ENCODE measurements at regions not wholly inside any gene's neighbourhood (a gene's known extent, or its start where the extent isn't known, plus 50 kb on each side); places are given as distances from the start of the nearest gene placed in this dataset.

DNA sequence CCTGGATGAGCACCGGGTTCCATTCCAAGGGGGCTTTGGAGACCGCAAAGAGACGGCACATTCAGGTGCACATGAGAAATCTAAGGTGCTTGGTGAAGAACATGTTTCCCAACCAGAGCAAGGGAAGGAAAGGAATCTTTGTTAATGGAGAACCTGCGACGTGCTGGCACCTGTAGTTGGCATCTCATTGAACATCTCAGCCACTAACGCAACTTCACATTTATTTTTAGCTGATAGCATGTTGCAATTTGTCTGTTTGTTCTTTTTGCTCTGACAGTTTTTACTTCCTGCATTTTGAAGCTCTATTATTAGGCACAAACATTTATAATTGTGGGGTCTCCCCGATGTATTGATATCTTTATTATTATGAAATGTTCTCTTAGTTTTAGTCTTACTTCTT lies 316.7 kb downstream of the TCERG1L start:
- Histone ChIP-seq H2BK120ac (ENCODE audit: low read depth, low read length) (no peak overlapping the region), H3K27ac (ENCODE audit: low read length, poor library complexity, severe bottlenecking) (no peak overlapping the region), H3K23ac (ENCODE audit: low read length in 2 of 2) (no peak overlapping the region), H2AK5ac (ENCODE audit: low read length, severe bottlenecking) (no peak overlapping the region), H4K8ac (ENCODE audit: low read length) (no peak overlapping the region), H2AFZ (ENCODE audit: low read depth, low read length) (no peak overlapping the region), H3K4me2 (ENCODE audit: low read length, poor library complexity, severe bottlenecking) (no peak overlapping the region), H2BK15ac (ENCODE audit: low read depth, poor library complexity, severe bottlenecking) (no peak overlapping the region), H3K9ac (ENCODE audit: low read length) (no peak overlapping the region), H3K18ac (ENCODE audit: low read depth in 1 of 2, low read length in 2 of 2) (no peak overlapping the region), H3K36me3 (ENCODE audit: control insufficient read depth in 1 of 2, insufficient read depth in 2 of 2, low read depth in 1 of 2, low read length in 2 of 2) (no peaks in the 10 kb centered on the region), H3K9me3 (ENCODE audit: control insufficient read depth, low read length) (no peaks in the 10 kb centered on the region), H3K79me1 (replicated peaks; ENCODE audit: low read length, poor library complexity, severe bottlenecking) (no peaks in the 10 kb centered on the region), H3K4me1 (ENCODE audit: control insufficient read depth, insufficient read depth, low read depth, low read length) (no peaks in the 10 kb centered on the region), H4K91ac (ENCODE audit: low read length) (no peak overlapping the region), H2BK12ac (ENCODE audit: low read length in 2 of 2) (no peak overlapping the region), H3K4me3 (ENCODE audit: insufficient read depth in 1 of 2, low read depth in 1 of 2, low read length in 2 of 2) (no peak overlapping the region), H2BK5ac (ENCODE audit: low read depth, low read length, poor library complexity, severe bottlenecking) (no peak overlapping the region), H3K4ac (ENCODE audit: low read depth in 1 of 2, low read length in 2 of 2) (no peak overlapping the region), H3K27me3 (ENCODE audit: control insufficient read depth in 1 of 2, insufficient read depth in 1 of 2, low read length in 2 of 2) (no peaks in the 10 kb centered on the region), H3K14ac (ENCODE audit: low read length in 2 of 2) (no peak overlapping the region)
- DNase-seq: no peak
- WGBS: 87% methylated on average over 3 of the region's 7 CpGs

DNA sequence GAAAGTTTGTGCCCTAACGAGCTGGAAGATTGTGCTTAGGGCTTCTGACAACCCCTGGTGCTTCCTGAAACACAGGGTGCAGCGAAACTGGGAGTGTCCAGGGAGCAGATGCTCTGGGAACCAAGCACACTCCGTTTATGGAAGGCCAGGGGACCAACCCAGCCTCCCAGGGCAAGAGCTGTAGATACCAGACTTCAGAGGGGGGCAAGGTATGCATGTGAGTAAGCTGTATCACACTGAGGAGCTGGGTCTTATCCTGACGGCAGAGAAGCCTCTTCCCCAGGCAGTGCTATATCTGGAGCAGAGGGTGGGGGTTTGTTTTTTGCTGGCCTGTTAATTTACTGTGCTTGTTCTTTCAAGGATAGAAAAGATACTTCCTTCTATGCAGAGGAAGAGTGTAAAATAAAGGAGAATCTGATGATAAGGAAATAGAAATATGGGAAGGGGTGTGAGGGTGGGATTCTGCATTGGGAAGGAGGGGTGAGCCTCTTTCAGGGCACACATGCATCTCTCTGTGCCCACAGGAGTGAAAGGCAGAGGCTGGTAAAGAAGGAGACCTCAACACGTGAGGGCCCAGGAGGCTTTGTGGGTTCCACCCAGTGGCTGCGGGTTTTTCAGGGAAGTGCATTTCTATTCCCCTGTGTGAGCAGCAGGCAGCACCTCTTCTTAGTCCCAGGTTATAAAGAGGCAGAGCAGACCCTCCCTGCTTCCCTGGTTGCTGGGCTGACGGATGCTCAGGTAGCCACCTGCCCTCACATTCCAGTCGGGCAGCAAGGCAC lies 314.1 kb downstream of the TCERG1L start:
- Histone ChIP-seq H3K4me3 (ENCODE audit: insufficient read depth in 1 of 2, low read depth in 1 of 2, low read length in 2 of 2) (no peak overlapping the region), H2BK15ac (ENCODE audit: low read depth, poor library complexity, severe bottlenecking) (no peak overlapping the region), H2BK12ac (ENCODE audit: low read length in 2 of 2) (no peak overlapping the region), H3K23ac (ENCODE audit: low read length in 2 of 2) (no peak overlapping the region), H3K4me1 (ENCODE audit: control insufficient read depth, insufficient read depth, low read depth, low read length) (no peaks in the 10 kb centered on the region), H4K91ac (ENCODE audit: low read length) (no peak overlapping the region), H3K27me3 (ENCODE audit: control insufficient read depth in 1 of 2, insufficient read depth in 1 of 2, low read length in 2 of 2) (no peaks in the 10 kb centered on the region), H2BK120ac (ENCODE audit: low read depth, low read length) (no peak overlapping the region), H3K9me3 (ENCODE audit: control insufficient read depth, low read length) (no peaks in the 10 kb centered on the region), H3K36me3 (ENCODE audit: control insufficient read depth in 1 of 2, insufficient read depth in 2 of 2, low read depth in 1 of 2, low read length in 2 of 2) (no peaks in the 10 kb centered on the region), H3K18ac (ENCODE audit: low read depth in 1 of 2, low read length in 2 of 2) (no peak overlapping the region), H3K4ac (ENCODE audit: low read depth in 1 of 2, low read length in 2 of 2) (no peak overlapping the region), H2AK5ac (ENCODE audit: low read length, severe bottlenecking) (no peak overlapping the region), H2BK5ac (ENCODE audit: low read depth, low read length, poor library complexity, severe bottlenecking) (no peak overlapping the region), H3K9ac (ENCODE audit: low read length) (no peak overlapping the region), H3K79me1 (replicated peaks; ENCODE audit: low read length, poor library complexity, severe bottlenecking) (no peaks in the 10 kb centered on the region), H4K8ac (ENCODE audit: low read length) (no peak overlapping the region), H3K27ac (ENCODE audit: low read length, poor library complexity, severe bottlenecking) (no peak overlapping the region), H3K14ac (ENCODE audit: low read length in 2 of 2) (no peak overlapping the region), H2AFZ (ENCODE audit: low read depth, low read length) (no peak overlapping the region), H3K4me2 (ENCODE audit: low read length, poor library complexity, severe bottlenecking) (no peak overlapping the region)
- no peak for DNase-seq
- WGBS: 59% methylated on average over 8 of the region's 8 CpGs

DNA sequence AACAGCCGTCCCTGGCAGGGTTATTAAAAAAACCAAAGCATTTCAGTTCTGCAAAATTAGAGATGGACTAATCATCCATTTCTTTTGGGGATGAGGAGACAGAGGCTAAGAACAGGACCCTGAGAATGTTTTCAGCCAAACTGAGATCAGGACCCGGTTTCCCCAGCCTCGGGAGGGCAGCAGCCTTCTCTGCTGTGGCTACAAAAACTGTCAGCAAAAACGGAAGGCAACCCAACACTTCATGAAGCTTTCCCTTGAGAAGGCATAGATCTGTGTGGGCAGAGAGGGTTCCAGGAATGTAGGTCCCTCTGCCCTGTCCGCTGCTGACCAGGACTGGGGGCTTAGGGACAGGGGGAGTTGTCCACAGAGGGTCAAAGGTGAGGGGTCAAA lies 313.5 kb downstream of the TCERG1L start:
- DNase-seq: no peak
- no peak overlapping the region for H4K91ac ChIP-seq (ENCODE audit: low read length)
- no peak overlapping the region for H3K4me2 ChIP-seq (ENCODE audit: low read length, poor library complexity, severe bottlenecking)
- no peaks in the 10 kb centered on the region for H3K79me1 ChIP-seq (replicated peaks; ENCODE audit: low read length, poor library complexity, severe bottlenecking)
- no peak overlapping the region for H2BK15ac ChIP-seq (ENCODE audit: low read depth, poor library complexity, severe bottlenecking)
- no peak overlapping the region for H3K9ac ChIP-seq (ENCODE audit: low read length)
- no peak overlapping the region for H3K4ac ChIP-seq (ENCODE audit: low read depth in 1 of 2, low read length in 2 of 2)
- H4K8ac ChIP-seq (ENCODE audit: low read length): no peak overlapping the region
- no peaks in the 10 kb centered on the region for H3K36me3 ChIP-seq (ENCODE audit: control insufficient read depth in 1 of 2, insufficient read depth in 2 of 2, low read depth in 1 of 2, low read length in 2 of 2)
- no peak overlapping the region for H2AFZ ChIP-seq (ENCODE audit: low read depth, low read length)
- no peak overlapping the region for H3K23ac ChIP-seq (ENCODE audit: low read length in 2 of 2)
- no peak overlapping the region for H2BK120ac ChIP-seq (ENCODE audit: low read depth, low read length)
- WGBS: 67% methylated on average over 5 of the region's 5 CpGs
- H3K27ac ChIP-seq (ENCODE audit: low read length, poor library complexity, severe bottlenecking): no peak overlapping the region
- H2BK12ac ChIP-seq (ENCODE audit: low read length in 2 of 2): no peak overlapping the region
- H3K14ac ChIP-seq (ENCODE audit: low read length in 2 of 2): no peak overlapping the region
- no peak overlapping the region for H3K18ac ChIP-seq (ENCODE audit: low read depth in 1 of 2, low read length in 2 of 2)
- no peak overlapping the region for H2BK5ac ChIP-seq (ENCODE audit: low read depth, low read length, poor library complexity, severe bottlenecking)
- no peaks in the 10 kb centered on the region for H3K9me3 ChIP-seq (ENCODE audit: control insufficient read depth, low read length)
- no peak overlapping the region for H3K4me3 ChIP-seq (ENCODE audit: insufficient read depth in 1 of 2, low read depth in 1 of 2, low read length in 2 of 2)
- H2AK5ac ChIP-seq (ENCODE audit: low read length, severe bottlenecking): no peak overlapping the region
- H3K4me1 ChIP-seq (ENCODE audit: control insufficient read depth, insufficient read depth, low read depth, low read length): no peaks in the 10 kb centered on the region
- no peaks in the 10 kb centered on the region for H3K27me3 ChIP-seq (ENCODE audit: control insufficient read depth in 1 of 2, insufficient read depth in 1 of 2, low read length in 2 of 2)

DNA sequence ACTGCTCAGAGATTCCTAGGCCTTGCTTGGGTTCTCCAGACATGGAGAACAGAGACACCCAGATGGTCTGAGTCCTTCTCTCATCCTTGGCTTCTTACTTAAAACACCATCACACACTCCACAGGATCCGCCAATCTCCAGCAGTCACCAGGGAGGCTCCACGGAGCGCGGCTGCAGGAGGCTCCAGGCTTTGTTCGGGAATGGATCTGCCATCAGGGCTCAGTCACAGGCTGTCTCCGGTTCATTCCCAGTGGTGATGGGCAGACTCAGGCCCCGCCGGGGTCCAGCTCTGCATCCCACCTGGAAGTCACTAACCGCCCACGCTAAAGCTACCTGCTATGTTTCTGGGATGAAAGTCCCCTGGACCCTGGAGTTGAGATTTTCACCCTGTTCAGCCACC lies 312.9 kb downstream of the TCERG1L start:
- WGBS: 92% methylated on average over 10 of the region's 10 CpGs
- Histone ChIP-seq H3K9ac (ENCODE audit: low read length) (no peak overlapping the region), H4K8ac (ENCODE audit: low read length) (no peak overlapping the region), H3K23ac (ENCODE audit: low read length in 2 of 2) (no peak overlapping the region), H3K4me3 (ENCODE audit: insufficient read depth in 1 of 2, low read depth in 1 of 2, low read length in 2 of 2) (no peak overlapping the region), H3K18ac (ENCODE audit: low read depth in 1 of 2, low read length in 2 of 2) (no peak overlapping the region), H2BK5ac (ENCODE audit: low read depth, low read length, poor library complexity, severe bottlenecking) (no peak overlapping the region), H2AFZ (ENCODE audit: low read depth, low read length) (no peak overlapping the region), H2BK15ac (ENCODE audit: low read depth, poor library complexity, severe bottlenecking) (no peak overlapping the region), H2AK5ac (ENCODE audit: low read length, severe bottlenecking) (no peak overlapping the region), H4K91ac (ENCODE audit: low read length) (no peak overlapping the region), H3K14ac (ENCODE audit: low read length in 2 of 2) (no peak overlapping the region), H3K79me1 (replicated peaks; ENCODE audit: low read length, poor library complexity, severe bottlenecking) (no peaks in the 10 kb centered on the region), H3K4me2 (ENCODE audit: low read length, poor library complexity, severe bottlenecking) (no peak overlapping the region), H2BK120ac (ENCODE audit: low read depth, low read length) (no peak overlapping the region), H2BK12ac (ENCODE audit: low read length in 2 of 2) (no peak overlapping the region), H3K4me1 (ENCODE audit: control insufficient read depth, insufficient read depth, low read depth, low read length) (no peaks in the 10 kb centered on the region), H3K4ac (ENCODE audit: low read depth in 1 of 2, low read length in 2 of 2) (no peak overlapping the region), H3K27me3 (ENCODE audit: control insufficient read depth in 1 of 2, insufficient read depth in 1 of 2, low read length in 2 of 2) (no peaks in the 10 kb centered on the region), H3K9me3 (ENCODE audit: control insufficient read depth, low read length) (no peaks in the 10 kb centered on the region), H3K36me3 (ENCODE audit: control insufficient read depth in 1 of 2, insufficient read depth in 2 of 2, low read depth in 1 of 2, low read length in 2 of 2) (no peaks in the 10 kb centered on the region), H3K27ac (ENCODE audit: low read length, poor library complexity, severe bottlenecking) (no peak overlapping the region)
- no peak for DNase-seq
